Forelimb muscle (tissue), 1 donor: ENCODE measurements at regions not wholly inside any gene's neighbourhood (a gene's known extent, or its start where the extent isn't known, plus 50 kb on each side); places are given as distances from the start of the nearest gene placed in this dataset.

Experiments
- DNase-seq: peaks from one replicate; pipeline ENCODE4 v3.0.0-alpha.2; 2013; ENCODE audit warnings: low read depth

GRCh38 chr1:234680331-234680904 lies 70.4 kb upstream of the IRF2BP2 start:
- no peak for DNase-seq

GRCh38 chr1:234676103-234676594 lies 66.2 kb upstream of the IRF2BP2 start:
- no peak for DNase-seq

- DNase-seq = no peak
These were observed 65.6 kb upstream of the IRF2BP2 start for GRCh38 chr1:234675572-234675971.

- DNase-seq = no peak
These were observed 65.0 kb upstream of the IRF2BP2 start for GRCh38 chr1:234675006-234675405.

- DNase-seq = no peak
These were observed 64.3 kb upstream of the IRF2BP2 start for GRCh38 chr1:234674218-234674815.

GRCh38 chr1:234672349-234673135 lies 62.6 kb upstream of the IRF2BP2 start:
- DNase-seq = no peak

- no peak for DNase-seq
These were observed 61.1 kb upstream of the IRF2BP2 start for GRCh38 chr1:234670967-234671626.

- no peak for DNase-seq
These were observed 59.5 kb upstream of the IRF2BP2 start for GRCh38 chr1:234669499-234669898.

GRCh38 chr1:234668577-234668955 lies 58.6 kb upstream of the IRF2BP2 start:
- no peak for DNase-seq

GRCh38 chr1:234667600-234668576 lies 57.9 kb upstream of the IRF2BP2 start:
- DNase-seq = no peak

GRCh38 chr1:234666761-234667160 lies 56.8 kb upstream of the IRF2BP2 start:
- DNase-seq = no peak

GRCh38 chr1:234665975-234666605 lies 56.1 kb upstream of the IRF2BP2 start:
- no peak for DNase-seq

- no peak for DNase-seq
These were observed 52.2 kb upstream of the IRF2BP2 start for GRCh38 chr1:234662148-234662547.

- no peak for DNase-seq
These were observed 51.4 kb upstream of the IRF2BP2 start for GRCh38 chr1:234661317-234661928.

- no peak for DNase-seq
These were observed 50.7 kb upstream of the IRF2BP2 start for GRCh38 chr1:234660536-234661316.
